ENCODE measurements at regions not wholly inside any gene's neighbourhood (a gene's known extent, or its start where the extent isn't known, plus 50 kb on each side); places are given as distances from the start of the nearest gene placed in this dataset.
"Not testable (repeated sequence)": the region's sequence is repeated elsewhere in the genome, so short reads cannot be mapped to it uniquely, and the experiment has no call there.

- no peak for DNase-seq (ENCODE audit: low spot score)
Observed at GRCh38 chrX:96432647-96433046, 252.0 kb upstream of the DIAPH2 start.

- no peak for DNase-seq (ENCODE audit: low spot score)
Observed at GRCh38 chrX:96433409-96434077, 251.1 kb upstream of the DIAPH2 start.

GRCh38 chrX:96435378-96436035 lies 249.1 kb upstream of the DIAPH2 start:
- no peak for DNase-seq (ENCODE audit: low spot score)

- no peak for DNase-seq (ENCODE audit: low spot score)
Observed at GRCh38 chrX:96436105-96436504, 248.5 kb upstream of the DIAPH2 start.

- DNase-seq (ENCODE audit: low spot score): no peak
Observed at GRCh38 chrX:96438803-96439202, 245.8 kb upstream of the DIAPH2 start.

GRCh38 chrX:96440941-96441340 lies 243.7 kb upstream of the DIAPH2 start:
- no peak for DNase-seq (ENCODE audit: low spot score)

GRCh38 chrX:96445531-96446065 lies 239.0 kb upstream of the DIAPH2 start:
- no peak for DNase-seq (ENCODE audit: low spot score)

- no peak for DNase-seq (ENCODE audit: low spot score)
Observed at GRCh38 chrX:96446524-96446923, 238.1 kb upstream of the DIAPH2 start.

- DNase-seq (ENCODE audit: low spot score): no peak
Observed at GRCh38 chrX:96447161-96447560, 237.5 kb upstream of the DIAPH2 start.

- DNase-seq (ENCODE audit: low spot score): no peak
Observed at GRCh38 chrX:96449191-96449590, 235.5 kb upstream of the DIAPH2 start.

GRCh38 chrX:96449896-96450295 lies 234.7 kb upstream of the DIAPH2 start:
- DNase-seq (ENCODE audit: low spot score): no peak

GRCh38 chrX:96453139-96453538 lies 231.5 kb upstream of the DIAPH2 start:
- no peak for DNase-seq (ENCODE audit: low spot score)

- DNase-seq (ENCODE audit: low spot score): no peak
Observed at GRCh38 chrX:96455078-96455477, 229.6 kb upstream of the DIAPH2 start.

GRCh38 chrX:96464880-96465558 lies 219.6 kb upstream of the DIAPH2 start:
- DNase-seq (ENCODE audit: low spot score): no peak

GRCh38 chrX:96474029-96474740 lies 210.5 kb upstream of the DIAPH2 start:
- no peak for DNase-seq (ENCODE audit: low spot score)

GRCh38 chrX:96474741-96475125 lies 209.9 kb upstream of the DIAPH2 start:
- no peak for DNase-seq (ENCODE audit: low spot score)

- DNase-seq (ENCODE audit: low spot score): no peak
Observed at GRCh38 chrX:96480081-96480480, 204.6 kb upstream of the DIAPH2 start.

GRCh38 chrX:96481831-96482230 lies 202.8 kb upstream of the DIAPH2 start:
- no peak for DNase-seq (ENCODE audit: low spot score)

- DNase-seq (ENCODE audit: low spot score): no peak
Observed at GRCh38 chrX:96483647-96484160, 200.9 kb upstream of the DIAPH2 start.

GRCh38 chrX:96486687-96487086 lies 198.0 kb upstream of the DIAPH2 start:
- not testable (repeated sequence) for DNase-seq (ENCODE audit: low spot score)

- no peak for DNase-seq (ENCODE audit: low spot score)
Observed at GRCh38 chrX:96502507-96502906, 182.1 kb upstream of the DIAPH2 start.

GRCh38 chrX:96529386-96529785 lies 155.3 kb upstream of the DIAPH2 start:
- DNase-seq (ENCODE audit: low spot score): not testable (repeated sequence)
